ENCODE measurements at regions not wholly inside any gene's neighbourhood (a gene's known extent, or its start where the extent isn't known, plus 50 kb on each side); places are given as distances from the start of the nearest gene placed in this dataset.

- TF ChIP-seq CTCF (IDR thresholded peaks at IDR 0.05) (no peak), POLR2A (IDR thresholded peaks at IDR 0.05) (no peak)
Observed at GRCh38 chr4:137739391-137739790, 207.1 kb upstream of the PCDH18 start.
